T-helper 2 cell (primary cell): ENCODE measurements at regions not wholly inside any gene's neighbourhood (a gene's known extent, or its start where the extent isn't known, plus 50 kb on each side); places are given as distances from the start of the nearest gene placed in this dataset.
"Not testable (repeated sequence)": the region's sequence is repeated elsewhere in the genome, so short reads cannot be mapped to it uniquely, and the experiment has no call there.

ENCODE experiments used
- DNase-seq, 5 experiments: peaks; one replicate each; pipeline versions ENCODE4 v3.0.0 to v3.0.0-alpha.2; 2012 to 2022

- DNase-seq: no peak
These were observed 128.4 kb upstream of the IER5L start for GRCh38 chr9:129306318-129306973.

GRCh38 chr9:129305246-129305645, 127.2 kb upstream of the IER5L start:
- no peak for DNase-seq

GRCh38 chr9:129301941-129302340, 123.9 kb upstream of the IER5L start:
- no peak for DNase-seq

DNA sequence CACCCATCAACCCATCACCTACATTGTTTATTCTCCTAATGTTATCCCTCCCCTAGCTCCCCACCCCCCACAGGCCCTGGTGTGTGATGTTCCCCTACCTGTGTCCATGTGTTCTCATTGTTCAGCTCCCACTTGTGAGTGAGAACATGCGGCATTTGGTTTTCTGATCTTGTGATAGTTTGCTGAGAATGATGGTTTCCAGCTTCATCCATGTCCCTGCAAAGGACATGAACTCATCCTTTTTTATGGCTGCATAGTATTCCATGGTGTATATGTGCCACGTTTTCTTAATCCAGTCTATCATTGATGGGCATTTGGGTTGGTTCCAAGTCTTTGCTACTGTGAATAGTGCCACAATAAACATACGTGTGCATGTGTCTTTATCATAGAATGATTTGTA, 118.1 kb upstream of the IER5L start:
- not testable (repeated sequence) for DNase-seq

DNA sequence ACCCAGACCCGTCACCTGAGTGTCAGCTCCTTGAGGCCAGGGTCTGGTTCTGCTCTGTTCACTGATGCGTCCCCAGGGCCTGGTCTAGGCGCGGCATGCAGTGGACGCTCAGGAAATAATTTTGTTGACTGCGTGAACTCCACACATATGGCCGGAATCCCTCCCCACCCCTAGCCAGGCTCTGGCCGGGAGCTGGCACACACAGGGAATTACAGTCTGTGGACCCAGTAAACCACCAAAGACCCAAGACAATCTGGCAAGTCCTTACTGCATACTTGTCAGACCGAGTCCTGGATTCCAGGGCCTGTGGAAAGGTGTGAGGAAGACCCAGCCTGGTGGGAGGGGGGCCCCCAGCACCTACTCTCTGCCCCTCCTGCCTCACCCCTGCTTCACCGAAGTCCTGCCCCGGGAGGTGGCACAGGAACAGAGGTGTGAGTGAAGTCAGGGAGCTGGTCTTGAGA, 113.0 kb upstream of the IER5L start:
- DNase-seq: no peak

DNA sequence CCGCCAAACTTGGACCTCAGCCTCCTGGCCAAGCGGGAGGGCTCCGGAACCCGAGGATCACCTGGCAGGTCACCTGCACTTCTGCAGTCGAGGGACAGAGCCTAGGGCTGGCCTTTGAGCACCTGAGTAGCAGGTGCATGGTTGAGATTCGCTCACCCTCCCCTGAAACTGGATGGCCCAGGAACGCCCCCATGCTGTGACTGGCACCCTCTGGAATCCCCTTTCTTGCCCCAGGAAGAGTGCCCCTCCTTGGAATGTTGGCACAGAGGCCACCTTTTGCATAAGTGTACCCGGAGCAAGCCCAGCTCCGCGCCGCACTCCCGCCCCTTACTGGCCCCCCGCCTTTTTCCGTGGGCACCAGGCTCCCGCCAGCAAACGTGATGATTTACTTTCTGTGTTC, 112.5 kb upstream of the IER5L start:
- no peak for DNase-seq

DNA sequence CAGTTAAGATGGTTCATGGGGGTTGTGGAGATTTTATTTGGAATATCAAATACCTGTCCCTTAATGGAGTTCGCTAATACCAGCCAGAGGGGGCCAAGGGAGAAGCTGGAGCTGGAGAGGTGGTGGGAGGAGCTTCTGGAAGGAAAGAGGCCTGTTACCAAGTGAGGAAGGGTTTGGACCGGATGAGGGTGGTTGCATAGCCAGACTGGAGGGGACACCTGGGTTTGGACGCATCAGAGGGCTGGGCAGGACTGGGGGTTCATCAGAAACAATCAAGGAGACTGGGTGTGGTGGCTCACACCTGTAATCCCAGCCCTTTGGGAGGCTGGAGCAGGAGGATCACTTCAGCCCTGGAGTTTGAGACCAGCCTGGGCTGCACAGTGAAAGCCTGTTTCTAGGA, 111.8 kb upstream of the IER5L start:
- no peak for DNase-seq

DNA sequence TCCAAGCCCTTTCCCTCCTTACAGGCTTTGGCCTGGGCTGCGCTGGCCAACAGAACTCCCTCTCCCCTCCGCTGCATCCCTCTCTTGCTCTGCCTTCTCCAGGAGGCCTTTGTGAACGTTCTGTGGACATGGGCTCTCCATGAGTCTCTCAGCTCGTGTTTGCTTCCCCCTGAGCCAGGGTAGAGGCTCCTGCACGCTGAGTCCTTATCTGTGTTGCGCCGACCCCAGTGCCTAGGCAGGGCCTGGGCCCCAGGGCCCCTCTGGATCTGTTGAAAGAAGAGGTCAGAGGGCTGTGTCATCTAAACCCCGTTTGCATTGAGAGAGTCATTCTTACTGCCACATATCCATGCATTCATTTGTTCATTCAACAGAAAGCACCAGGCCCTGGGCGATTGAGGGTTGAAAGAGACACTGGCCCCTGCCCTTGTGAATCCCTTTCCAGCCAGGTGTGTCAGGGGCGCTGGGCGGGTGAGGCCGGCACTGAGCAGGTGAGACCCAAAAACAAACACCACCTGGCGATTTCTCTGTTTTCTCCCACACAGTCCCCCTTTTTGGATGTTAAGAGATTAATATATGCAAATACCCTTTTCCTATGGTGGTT, 111.2 kb upstream of the IER5L start:
- DNase-seq: no peak

DNA sequence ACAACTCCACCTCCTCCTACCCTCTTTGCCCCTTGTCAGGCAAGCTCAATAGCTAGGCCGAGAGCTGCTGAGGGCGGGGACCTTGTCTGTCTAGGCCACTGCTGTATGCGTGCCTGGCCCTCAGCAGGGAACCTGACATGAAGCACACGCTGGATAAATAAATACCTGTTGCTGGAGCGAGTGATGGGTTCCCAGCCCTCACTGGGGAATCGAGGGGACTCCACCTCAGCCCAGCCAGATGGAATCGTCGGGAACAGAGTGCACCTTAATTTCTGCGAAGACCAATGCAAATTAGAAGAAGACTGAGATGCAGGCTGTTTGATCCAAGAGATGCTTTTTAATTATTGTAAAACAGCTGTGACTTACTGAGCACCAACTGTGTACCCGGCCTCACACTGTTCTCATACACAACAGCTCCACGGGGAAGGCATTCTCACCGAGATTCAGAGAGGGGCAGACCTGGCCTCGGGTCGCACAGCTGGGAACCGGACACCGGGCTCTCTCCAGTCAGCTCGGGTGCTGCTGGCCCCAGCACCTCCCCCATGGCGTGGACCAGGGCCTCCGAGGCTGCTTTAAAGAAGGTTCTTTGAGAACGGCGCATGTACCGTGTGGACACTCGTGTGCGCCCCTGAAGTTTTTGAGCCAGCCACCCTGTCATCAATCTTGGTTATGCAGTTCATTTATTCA, 109.7 kb upstream of the IER5L start:
- no peak for DNase-seq

DNA sequence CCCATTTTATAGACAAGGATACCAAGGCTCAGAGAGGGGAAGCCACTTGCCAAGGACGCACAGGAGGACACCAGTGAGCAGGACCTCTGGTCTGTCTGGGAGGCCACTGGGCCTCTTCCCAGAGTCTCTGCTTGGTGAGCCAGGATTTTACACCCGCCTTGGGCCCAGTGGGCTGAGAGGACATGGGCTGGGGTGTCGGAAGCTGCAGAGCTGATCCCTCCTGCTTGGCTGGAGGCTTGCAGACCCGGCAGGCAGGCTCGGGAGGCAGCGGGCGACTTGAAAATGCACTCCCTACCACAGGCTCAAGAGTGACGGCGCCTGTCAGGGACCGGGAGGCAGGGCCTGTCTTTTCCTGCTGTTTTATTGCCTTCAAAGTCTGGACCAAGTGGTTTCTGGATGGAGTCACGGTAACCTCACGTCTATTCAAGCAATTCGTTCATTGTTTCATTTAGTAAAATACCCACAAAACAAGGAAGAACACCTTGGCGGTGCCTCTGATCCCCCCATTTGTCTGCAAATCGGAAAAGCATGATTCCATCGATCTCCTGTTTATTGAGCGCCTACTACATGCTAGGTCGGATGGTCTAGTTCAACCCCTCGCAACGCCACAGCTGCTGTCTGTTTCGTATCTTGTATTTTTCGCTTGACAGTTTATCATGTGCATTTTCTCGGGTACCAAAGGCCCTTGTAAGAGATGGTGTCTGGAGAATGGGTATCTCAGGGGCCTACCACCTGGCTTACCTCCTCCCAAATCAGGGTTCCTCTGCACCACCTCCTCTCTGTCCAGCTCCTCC, 108.1 kb upstream of the IER5L start:
- no peak for DNase-seq

DNA sequence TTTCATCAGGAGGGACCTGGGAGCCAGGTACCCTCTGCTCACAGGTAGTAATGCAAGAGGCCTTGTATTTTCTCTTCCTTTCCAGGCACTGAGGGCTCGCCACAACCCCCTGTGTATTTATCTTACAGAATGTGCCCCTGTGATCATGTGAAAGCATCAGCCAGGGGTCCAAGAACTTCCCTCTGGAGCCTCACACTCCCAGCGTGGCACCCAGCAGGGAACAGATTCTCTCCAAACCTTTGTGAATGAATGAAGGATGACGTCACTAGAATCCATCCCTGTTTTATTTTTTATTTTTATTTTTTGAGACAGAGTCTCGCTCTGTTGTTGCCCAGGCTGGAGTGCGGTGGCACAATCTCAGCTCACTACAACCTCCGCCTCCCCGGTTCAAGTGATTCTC, 107.3 kb upstream of the IER5L start:
- DNase-seq: no peak

DNA sequence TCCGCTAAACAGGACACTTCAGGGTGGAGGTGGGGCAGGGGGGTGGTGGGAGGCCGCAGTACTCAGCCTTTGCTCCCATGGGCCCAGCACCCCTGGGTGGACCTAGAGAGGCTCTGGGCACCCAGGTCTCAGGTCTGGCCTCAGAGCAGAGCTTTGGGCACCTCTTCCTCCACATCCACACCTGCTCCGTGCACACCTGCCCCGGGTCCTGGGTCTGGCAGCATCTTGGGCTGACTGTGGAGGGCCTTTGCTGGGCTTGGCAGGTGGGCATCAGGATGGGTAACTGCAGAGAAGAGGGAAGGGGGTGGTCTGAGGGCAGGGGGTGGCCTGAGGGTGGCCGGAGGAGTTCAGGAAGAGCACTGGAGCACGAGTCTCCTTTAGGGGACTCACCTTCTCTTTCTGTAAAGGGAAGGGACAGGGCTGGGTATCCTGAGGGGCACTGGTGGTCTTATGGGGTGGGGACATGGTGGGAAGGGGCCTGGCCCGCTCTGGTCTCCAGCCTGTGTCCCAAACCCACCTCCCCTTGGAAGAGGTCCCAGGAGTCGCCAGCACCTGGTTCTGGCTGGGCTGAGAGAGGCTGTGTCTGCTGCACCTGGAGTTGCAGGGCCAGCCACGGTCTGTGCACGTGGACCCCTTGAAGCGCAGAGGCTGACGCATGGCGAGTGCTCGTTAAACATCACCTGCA, 106.7 kb upstream of the IER5L start:
- no peak for DNase-seq

GRCh38 chr9:129283705-129284606, 105.9 kb upstream of the IER5L start:
- no peak for DNase-seq

DNA sequence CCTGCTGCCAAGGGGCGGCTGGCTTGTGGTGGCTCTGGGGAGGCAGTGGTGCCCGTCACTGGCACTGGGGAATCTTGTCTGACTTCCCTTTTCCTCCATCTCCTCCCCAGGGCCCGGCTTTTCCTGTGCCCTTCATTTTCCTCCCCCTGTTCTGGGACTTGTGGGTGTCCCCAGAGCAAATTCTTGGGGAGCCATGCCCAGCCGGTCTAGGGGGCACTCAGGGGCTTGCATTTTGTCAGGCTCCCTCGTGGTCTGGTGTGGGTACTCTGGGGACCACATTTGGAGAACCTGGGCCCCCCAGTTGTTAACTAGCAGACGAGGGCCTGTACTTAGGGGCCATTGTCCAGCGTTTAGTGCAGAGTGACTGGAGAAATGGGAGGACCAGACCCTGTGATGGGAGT, 105.2 kb upstream of the IER5L start:
- no peak for DNase-seq

- no peak for DNase-seq
These were observed 104.7 kb upstream of the IER5L start for GRCh38 chr9:129282731-129283211.

DNA sequence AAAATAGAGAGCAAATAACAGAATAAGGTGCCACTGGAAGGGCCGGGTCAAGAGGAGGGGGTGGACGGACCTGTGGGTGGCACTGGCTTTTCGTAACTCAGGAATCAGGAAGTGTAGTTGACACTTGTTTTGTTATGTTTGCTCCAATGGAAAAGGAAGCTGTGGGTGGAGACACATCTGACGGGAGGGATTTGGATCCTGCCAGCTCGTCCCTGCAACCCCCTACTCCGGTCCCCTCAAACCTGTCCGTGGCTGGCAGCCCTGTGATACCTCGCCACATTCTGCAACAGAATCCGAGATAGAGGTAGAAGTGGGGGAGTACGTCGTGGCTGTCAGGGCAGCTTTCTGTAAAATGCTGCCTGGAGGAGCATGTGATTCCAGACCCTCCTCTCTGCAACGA, 104.2 kb upstream of the IER5L start:
- no peak for DNase-seq

- DNase-seq: no peak
These were observed 103.6 kb upstream of the IER5L start for GRCh38 chr9:129281506-129282145.

GRCh38 chr9:129280623-129281271, 102.7 kb upstream of the IER5L start:
- no peak for DNase-seq

GRCh38 chr9:129280236-129280622, 102.2 kb upstream of the IER5L start:
- DNase-seq: no peak
